ENCODE measurements at regions not wholly inside any gene's neighbourhood (a gene's known extent, or its start where the extent isn't known, plus 50 kb on each side); places are given as distances from the start of the nearest gene placed in this dataset.

DNA sequence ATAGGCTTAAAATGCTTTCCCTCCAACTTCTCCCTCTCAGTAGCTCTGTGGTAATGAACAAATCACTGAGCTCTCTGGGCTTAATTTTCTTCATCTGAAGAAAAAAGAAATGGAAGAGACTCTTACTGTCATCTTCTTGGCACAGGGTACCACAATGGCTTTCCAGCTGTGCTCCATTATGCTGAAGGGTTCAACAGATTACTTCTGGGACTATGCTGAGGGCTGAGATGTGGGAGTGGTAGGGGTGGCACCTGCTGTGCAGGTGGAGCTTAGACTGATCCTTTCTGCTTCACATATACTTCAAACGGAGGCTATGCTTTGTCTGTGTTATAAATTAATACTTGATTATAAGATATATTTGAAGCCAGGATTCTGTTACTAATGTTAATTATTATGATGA is 840.2 kb upstream of the C9orf72 start:
- no peaks in the 10 kb centered on the region for H3K27me3 ChIP-seq (ENCODE audit: control insufficient read depth, insufficient read depth, low read length)
- H3K4me3 ChIP-seq (ENCODE audit: low read length): no peak overlapping the region
- Mint-ChIP-seq H3K27me3 (ENCODE audit: low read depth in 2 of 2) (no peaks in the 10 kb centered on the region), H3K4me1 (peaks cover 0 to 6% of the 10 kb centered on the region in 2 donors), H3K27ac (no peak overlapping the region), H3K9me3 (peaks cover 3 to 9% of the 10 kb centered on the region in 2 donors), H3K36me3 (no peaks in the 10 kb centered on the region), H3K4me3 (no peak overlapping the region)
- no peak for DNase-seq
- no peaks in the 10 kb centered on the region for H3K4me1 ChIP-seq (ENCODE audit: control insufficient read depth, insufficient read depth, low read length)
- TF ChIP-seq, protein P1, sequence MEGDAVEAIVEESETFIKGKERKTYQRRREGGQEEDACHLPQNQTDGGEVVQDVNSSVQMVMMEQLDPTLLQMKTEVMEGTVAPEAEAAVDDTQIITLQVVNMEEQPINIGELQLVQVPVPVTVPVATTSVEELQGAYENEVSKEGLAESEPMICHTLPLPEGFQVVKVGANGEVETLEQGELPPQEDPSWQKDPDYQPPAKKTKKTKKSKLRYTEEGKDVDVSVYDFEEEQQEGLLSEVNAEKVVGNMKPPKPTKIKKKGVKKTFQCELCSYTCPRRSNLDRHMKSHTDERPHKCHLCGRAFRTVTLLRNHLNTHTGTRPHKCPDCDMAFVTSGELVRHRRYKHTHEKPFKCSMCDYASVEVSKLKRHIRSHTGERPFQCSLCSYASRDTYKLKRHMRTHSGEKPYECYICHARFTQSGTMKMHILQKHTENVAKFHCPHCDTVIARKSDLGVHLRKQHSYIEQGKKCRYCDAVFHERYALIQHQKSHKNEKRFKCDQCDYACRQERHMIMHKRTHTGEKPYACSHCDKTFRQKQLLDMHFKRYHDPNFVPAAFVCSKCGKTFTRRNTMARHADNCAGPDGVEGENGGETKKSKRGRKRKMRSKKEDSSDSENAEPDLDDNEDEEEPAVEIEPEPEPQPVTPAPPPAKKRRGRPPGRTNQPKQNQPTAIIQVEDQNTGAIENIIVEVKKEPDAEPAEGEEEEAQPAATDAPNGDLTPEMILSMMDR (IDR thresholded peaks at IDR 0.05): no peak
- no CpG with 5 or more reads among the region's 1 CpG for whole genome bisulfite sequencing (ENCODE audit: insufficient coverage)
- no peaks in the 10 kb centered on the region for H3K36me3 ChIP-seq (ENCODE audit: control insufficient read depth, insufficient read depth, low read length)
- no peaks in the 10 kb centered on the region for H3K9me3 ChIP-seq (ENCODE audit: control insufficient read depth, insufficient read depth, low read length)
- H3K27ac ChIP-seq (ENCODE audit: low read length): no peak overlapping the region
- intact Hi-C loops (cut with micrococcal nuclease): no loop called here
- ATAC-seq: no peak

DNA sequence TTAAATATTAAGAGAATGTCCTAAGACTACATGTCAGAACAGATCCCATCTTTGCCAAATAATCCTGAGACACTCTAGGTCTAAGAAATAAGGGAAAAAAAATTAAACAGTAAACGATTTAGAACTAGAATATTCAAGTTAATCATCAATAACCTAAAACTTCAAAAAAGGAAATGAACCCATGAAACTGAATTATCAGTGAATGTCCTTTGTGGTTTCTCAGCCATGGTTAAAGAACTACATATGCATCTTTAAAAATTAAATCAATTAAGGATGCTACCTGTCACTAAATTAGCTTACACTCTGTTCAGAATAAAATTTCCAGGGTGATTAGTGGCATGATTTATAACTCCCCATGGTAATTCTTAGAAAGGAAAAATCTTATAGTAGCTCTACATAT is 850.0 kb upstream of the C9orf72 start:
- no peak for ATAC-seq
- no peak for DNase-seq
- Mint-ChIP-seq H3K4me3 (no peak overlapping the region), H3K9me3 (peaks cover 3 to 7% of the 10 kb centered on the region in 2 donors), H3K27me3 (ENCODE audit: low read depth in 2 of 2) (no peaks in the 10 kb centered on the region), H3K36me3 (no peaks in the 10 kb centered on the region), H3K27ac (no peak overlapping the region), H3K4me1 (no peaks in the 10 kb centered on the region)
- WGBS (ENCODE audit: insufficient coverage): no CpG with 5 or more reads among the region's 1 CpG
- intact Hi-C loops (cut with micrococcal nuclease): no loop called here
- Histone ChIP-seq H3K4me1 (ENCODE audit: control insufficient read depth, insufficient read depth, low read length) (no peaks in the 10 kb centered on the region), H3K27ac (ENCODE audit: low read length) (no peak overlapping the region), H3K9me3 (ENCODE audit: control insufficient read depth, insufficient read depth, low read length) (no peaks in the 10 kb centered on the region), H3K4me3 (ENCODE audit: low read length) (no peak overlapping the region), H3K36me3 (ENCODE audit: control insufficient read depth, insufficient read depth, low read length) (no peaks in the 10 kb centered on the region), H3K27me3 (ENCODE audit: control insufficient read depth, insufficient read depth, low read length) (no peaks in the 10 kb centered on the region)
- TF ChIP-seq, protein P1 (IDR thresholded peaks at IDR 0.05): no peak

DNA sequence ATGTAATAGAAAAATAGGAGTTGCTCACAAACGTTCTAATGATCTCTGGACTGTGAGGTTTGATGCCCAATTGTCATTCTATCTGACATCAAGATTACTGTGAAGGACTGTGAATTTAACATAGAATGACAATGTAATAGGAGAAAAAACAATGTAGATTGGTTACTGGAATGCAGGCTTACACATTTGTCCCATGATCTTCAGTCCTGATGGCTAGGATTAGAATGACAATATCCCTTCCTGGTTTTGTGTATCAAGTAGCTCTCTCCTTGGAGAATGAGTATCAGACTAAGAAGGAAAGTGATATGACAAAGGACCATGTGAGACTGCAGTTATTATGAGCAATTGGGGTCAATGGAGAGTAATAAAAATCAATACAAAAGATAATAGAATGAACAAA is 862.2 kb upstream of the C9orf72 start:
- H3K27me3 Mint-ChIP-seq (ENCODE audit: low read depth in 2 of 2): no peaks in the 10 kb centered on the region
- ATAC-seq (no peak), DNase-seq (no peak)
- Histone ChIP-seq H3K4me3 (ENCODE audit: low read length) (no peak overlapping the region), H3K27me3 (ENCODE audit: control insufficient read depth, insufficient read depth, low read length) (no peaks in the 10 kb centered on the region), H3K9me3 (ENCODE audit: control insufficient read depth, insufficient read depth, low read length) (no peaks in the 10 kb centered on the region), H3K27ac (ENCODE audit: low read length) (no peak overlapping the region), H3K4me1 (ENCODE audit: control insufficient read depth, insufficient read depth, low read length) (no peaks in the 10 kb centered on the region), H3K36me3 (ENCODE audit: control insufficient read depth, insufficient read depth, low read length) (no peaks in the 10 kb centered on the region)
- no peak overlapping the region for H3K27ac Mint-ChIP-seq
- no peaks in the 10 kb centered on the region for H3K4me1 Mint-ChIP-seq
- H3K4me3 Mint-ChIP-seq: no peak overlapping the region
- 54% methylated on average over 1 of the region's 1 CpG for WGBS (ENCODE audit: insufficient coverage)
- TF ChIP-seq, protein P1 (IDR thresholded peaks at IDR 0.05): no peak
- H3K9me3 Mint-ChIP-seq: peaks cover 2 to 8% of the 10 kb centered on the region in 2 donors
- no peaks in the 10 kb centered on the region for H3K36me3 Mint-ChIP-seq
- intact Hi-C loops (cut with micrococcal nuclease): no loop called here

DNA sequence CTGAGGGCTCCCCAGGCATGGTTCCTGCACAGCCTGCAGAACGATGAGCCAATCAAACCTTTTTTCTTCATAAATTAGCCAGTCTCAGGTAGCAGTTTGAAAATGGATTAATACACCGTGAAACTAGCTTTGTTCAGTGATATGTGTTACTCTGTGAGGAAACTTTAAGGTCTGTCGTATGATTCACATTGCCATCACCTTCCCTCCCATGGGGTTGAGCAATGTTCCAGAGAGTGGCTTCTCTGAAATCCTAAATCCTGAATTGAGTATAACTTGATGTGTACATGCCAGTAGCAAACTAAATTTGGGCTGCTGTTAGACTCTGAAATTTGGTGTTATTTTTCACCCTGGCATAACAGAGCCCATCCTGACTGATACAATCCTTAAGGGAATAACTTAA is 866.4 kb upstream of the C9orf72 start:
- intact Hi-C loops (cut with micrococcal nuclease): no loop called here
- H3K4me3 ChIP-seq (ENCODE audit: low read length): no peak overlapping the region

More for the DNA sequence above, 866.4 kb upstream of the C9orf72 start:
- ATAC-seq (no peak), DNase-seq (no peak)
- Mint-ChIP-seq H3K27ac (no peak overlapping the region), H3K36me3 (no peaks in the 10 kb centered on the region), H3K9me3 (peaks cover 2 to 8% of the 10 kb centered on the region in 2 donors), H3K4me1 (no peaks in the 10 kb centered on the region), H3K4me3 (no peak overlapping the region), H3K27me3 (ENCODE audit: low read depth in 2 of 2) (no peaks in the 10 kb centered on the region)
- no peak overlapping the region for H3K27ac ChIP-seq (ENCODE audit: low read length)
- peaks cover 17% of the 10 kb centered on the region for H3K9me3 ChIP-seq (ENCODE audit: control insufficient read depth, insufficient read depth, low read length)
- no peaks in the 10 kb centered on the region for H3K36me3 ChIP-seq (ENCODE audit: control insufficient read depth, insufficient read depth, low read length)
- TF ChIP-seq, protein P1 (IDR thresholded peaks at IDR 0.05): no peak
- no peaks in the 10 kb centered on the region for H3K27me3 ChIP-seq (ENCODE audit: control insufficient read depth, insufficient read depth, low read length)
- 79% methylated on average over 3 of the region's 3 CpGs for WGBS (ENCODE audit: insufficient coverage)
- no peaks in the 10 kb centered on the region for H3K4me1 ChIP-seq (ENCODE audit: control insufficient read depth, insufficient read depth, low read length)
